Activated T-cell treated with anti-CD3 and anti-CD28 coated beads, Interleukin-2, amount 50 U/mL, for 72 hours (primary cell): ENCODE measurements at regions not wholly inside any gene's neighbourhood (a gene's known extent, or its start where the extent isn't known, plus 50 kb on each side); places are given as distances from the start of the nearest gene placed in this dataset.

Source experiments
- ATAC-seq, 2 donors: fragments of 150-1000 bp; cut with Tn5 transposase; replicated peaks in 1 of 2; 2 replicates each; pipeline ENCODE4 v1.10.0; 2021; ENCODE audit warnings: moderate library complexity in 2 of 2, mild to moderate bottlenecking in 1 of 2
- DNase-seq, 2 donors: peaks; one replicate each; pipeline ENCODE4 v3.0.0; 2021 to 2022; ENCODE audit warnings: mixed read lengths in 1 of 2
- H3K27ac Mint-ChIP-seq: one replicate; pipeline ENCODE4 v1.8.0; 2022; ENCODE audit warnings: mild to moderate bottlenecking, moderate library complexity, mixed read lengths
- H3K27me3 Mint-ChIP-seq: one replicate; pipeline ENCODE4 v1.8.0; 2022; ENCODE audit warnings: low read depth, mixed read lengths
- H3K36me3 Mint-ChIP-seq, 2 donors: one replicate each; pipeline ENCODE4 v1.8.0; 2022; ENCODE audit warnings: mixed read lengths in 2 of 2, mild to moderate bottlenecking in 1 of 2; ENCODE audit not compliant: insufficient read depth in 2 of 2
- H3K4me1 Mint-ChIP-seq: one replicate; pipeline ENCODE4 v1.8.0; 2022; ENCODE audit warnings: low read depth, mixed read lengths
- H3K4me3 Mint-ChIP-seq, 2 donors: one replicate each; pipeline ENCODE4 v1.8.0; 2022; ENCODE audit warnings: mild to moderate bottlenecking in 2 of 2, mixed read lengths in 2 of 2, moderate library complexity in 2 of 2
- H3K9me3 Mint-ChIP-seq, 2 donors: one replicate each; pipeline ENCODE4 v1.8.0; 2022; ENCODE audit warnings: mixed read lengths in 2 of 2

DNA sequence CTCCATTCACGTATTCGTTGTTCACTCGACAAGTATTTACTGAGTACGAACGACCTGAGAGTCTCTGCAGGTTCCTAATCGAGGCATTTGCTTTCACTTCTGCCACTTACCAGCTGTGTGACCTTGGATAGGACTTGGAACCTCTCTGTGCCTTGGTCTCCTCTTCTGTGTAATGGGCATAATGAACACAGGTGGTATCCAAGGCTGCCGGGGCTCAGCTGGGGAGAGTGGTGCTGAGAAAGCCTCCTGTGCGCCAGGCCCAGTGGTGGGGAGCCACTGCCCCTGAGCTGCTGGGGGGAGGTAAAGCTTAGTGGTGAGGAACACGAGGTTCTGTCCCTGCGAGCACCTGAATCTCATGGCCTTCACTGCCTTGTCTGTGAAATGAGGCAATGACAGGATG, 150.7 kb downstream of the IRF8 start:
- DNase-seq (no peak), ATAC-seq (no peak)
- Mint-ChIP-seq H3K9me3 (no peaks in the 10 kb centered on the region), H3K4me1 (peaks cover 11% of the 10 kb centered on the region), H3K27ac (no peak overlapping the region), H3K4me3 (no peak overlapping the region), H3K36me3 (no peaks in the 10 kb centered on the region), H3K27me3 (peaks cover 37% of the 10 kb centered on the region)

DNA sequence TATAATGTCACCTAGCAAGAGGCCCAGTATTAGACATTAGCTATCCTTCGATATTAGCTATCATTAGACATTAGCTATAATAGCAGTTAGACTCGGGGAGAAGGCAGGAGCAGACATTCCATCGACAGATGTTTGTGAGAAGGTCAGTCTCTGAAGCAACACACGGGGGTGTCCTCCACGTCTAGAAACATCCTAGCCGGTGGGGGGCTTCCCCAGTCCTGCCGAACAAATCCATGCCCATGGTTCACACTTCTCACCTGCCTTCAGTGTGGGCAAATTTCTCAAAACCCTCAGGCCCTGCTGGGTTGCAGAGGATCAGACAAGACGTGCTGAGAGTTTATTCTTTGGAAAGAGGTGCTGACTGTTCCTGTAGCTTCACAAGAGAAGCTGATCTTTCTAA, 151.1 kb downstream of the IRF8 start:
- H3K27ac Mint-ChIP-seq: no peak overlapping the region
- H3K27me3 Mint-ChIP-seq: peaks cover 37% of the 10 kb centered on the region
- H3K4me1 Mint-ChIP-seq: peaks cover 6% of the 10 kb centered on the region
- H3K36me3 Mint-ChIP-seq: no peaks in the 10 kb centered on the region
- ATAC-seq: no peak
- H3K4me3 Mint-ChIP-seq: no peak overlapping the region
- no peaks in the 10 kb centered on the region for H3K9me3 Mint-ChIP-seq
- DNase-seq: no peak

DNA sequence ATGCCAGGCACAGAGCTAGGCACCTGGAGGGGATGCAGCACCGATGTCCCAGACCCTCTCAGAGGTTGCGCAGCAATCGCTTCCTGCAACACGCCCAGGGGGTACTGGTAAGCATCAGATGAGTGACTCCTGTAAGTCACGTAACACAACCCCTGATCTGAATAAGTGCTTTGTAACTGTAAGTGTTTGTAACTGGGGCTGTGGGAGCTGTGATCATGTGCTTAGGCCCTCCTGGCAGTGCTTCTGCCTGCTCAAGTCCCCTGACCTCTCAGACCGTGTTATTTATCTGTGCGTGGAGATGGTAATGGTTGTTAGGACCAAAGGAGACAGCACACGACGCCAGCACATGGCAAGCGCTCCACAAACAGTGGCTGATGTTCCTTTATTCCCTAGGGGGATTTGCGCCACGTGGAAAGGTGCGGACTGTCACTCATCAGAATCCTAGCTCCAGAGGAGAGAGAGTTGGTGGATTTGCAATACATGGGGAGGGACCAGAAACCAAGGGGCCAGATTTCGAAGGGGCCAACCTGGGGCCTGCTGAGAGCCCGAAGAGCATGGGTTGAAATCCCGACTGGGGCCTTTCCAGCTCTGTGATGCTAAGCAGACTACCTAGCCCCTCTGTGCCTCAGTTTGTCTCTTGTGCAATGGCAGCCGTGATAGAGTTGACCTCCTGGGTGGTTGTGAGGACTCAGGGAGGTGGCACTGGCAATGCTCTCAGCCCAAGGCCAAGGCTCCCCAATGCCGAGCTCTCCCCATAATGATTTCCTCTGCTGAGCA, 151.8 kb downstream of the IRF8 start:
- DNase-seq: no peak
- Mint-ChIP-seq H3K4me3 (no peak overlapping the region), H3K4me1 (no peaks in the 10 kb centered on the region), H3K27me3 (peaks cover 37% of the 10 kb centered on the region), H3K27ac (no peak overlapping the region), H3K36me3 (no peaks in the 10 kb centered on the region), H3K9me3 (no peaks in the 10 kb centered on the region)
- no peak for ATAC-seq

DNA sequence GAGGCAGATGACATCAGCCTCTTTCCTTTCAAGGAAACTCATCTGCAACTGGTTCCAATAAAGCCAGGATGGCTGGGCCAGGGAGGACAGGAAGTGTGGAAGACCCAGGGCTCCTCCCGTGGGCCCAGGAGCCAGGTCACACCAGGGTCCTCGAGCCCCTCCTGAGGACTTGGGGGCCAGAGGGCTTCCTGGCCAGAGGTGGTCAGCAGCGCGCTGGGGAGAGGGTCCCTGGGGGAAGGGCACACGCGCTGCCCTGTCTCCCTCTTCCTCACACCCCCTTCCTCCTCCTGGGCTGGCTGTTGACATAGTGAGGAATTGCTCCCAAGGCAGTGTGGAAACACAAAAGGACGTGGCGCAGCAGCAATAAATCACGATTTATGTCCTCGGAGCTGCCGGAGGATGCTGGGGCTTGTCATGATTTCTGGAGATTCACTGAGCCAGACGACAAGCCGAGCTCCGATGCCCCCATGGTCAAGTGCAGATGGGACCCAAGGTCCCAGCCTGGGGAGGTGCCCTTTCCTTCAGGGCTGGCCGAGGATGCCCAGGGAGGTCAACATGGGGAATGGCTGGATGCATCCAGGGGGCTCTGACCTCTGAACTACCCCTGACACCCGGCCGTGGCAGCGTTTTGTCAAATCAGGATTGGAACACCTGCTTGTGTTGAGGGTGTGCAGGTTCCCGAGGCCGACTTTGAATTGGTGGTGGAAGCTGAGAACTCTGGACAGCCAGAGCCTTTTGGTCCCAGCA, 152.6 kb downstream of the IRF8 start:
- Mint-ChIP-seq H3K9me3 (no peaks in the 10 kb centered on the region), H3K27ac (no peak overlapping the region), H3K4me1 (no peaks in the 10 kb centered on the region), H3K36me3 (no peaks in the 10 kb centered on the region), H3K4me3 (no peak overlapping the region), H3K27me3 (peaks cover 30% of the 10 kb centered on the region)
- ATAC-seq: no peak
- DNase-seq: no peak

DNA sequence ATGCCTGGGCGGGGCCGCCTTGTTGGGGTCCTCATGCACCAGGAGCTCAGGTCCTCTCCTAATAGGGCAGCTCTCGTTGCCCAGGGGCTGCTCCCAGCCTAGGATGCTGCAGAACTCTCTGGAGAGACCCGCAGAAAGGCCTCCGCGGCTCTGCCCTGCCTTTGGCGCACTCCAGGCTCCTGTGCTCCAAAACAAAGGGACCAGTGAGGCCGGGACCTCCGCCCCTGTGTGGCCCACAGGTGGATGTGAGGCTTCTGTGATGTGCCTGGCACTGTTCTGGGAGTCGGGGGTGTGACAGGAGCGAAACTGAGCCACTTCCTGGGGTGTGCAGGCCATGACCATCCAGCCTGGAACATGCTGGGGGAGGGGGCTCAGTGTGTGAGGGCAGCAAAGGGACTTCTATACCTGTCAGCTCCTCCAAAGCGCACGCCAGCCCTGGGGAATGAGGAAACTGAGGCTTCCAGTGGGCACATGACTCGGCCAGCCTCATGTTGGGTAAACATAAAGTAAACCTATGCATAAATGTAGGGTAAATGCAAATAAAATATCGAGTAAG, 153.2 kb downstream of the IRF8 start:
- peaks cover 23% of the 10 kb centered on the region for H3K27me3 Mint-ChIP-seq
- DNase-seq (no peak), ATAC-seq (no peak)
- H3K4me3 Mint-ChIP-seq: no peak overlapping the region
- H3K9me3 Mint-ChIP-seq: no peaks in the 10 kb centered on the region
- H3K27ac Mint-ChIP-seq: no peak overlapping the region
- no peaks in the 10 kb centered on the region for H3K4me1 Mint-ChIP-seq
- no peaks in the 10 kb centered on the region for H3K36me3 Mint-ChIP-seq

DNA sequence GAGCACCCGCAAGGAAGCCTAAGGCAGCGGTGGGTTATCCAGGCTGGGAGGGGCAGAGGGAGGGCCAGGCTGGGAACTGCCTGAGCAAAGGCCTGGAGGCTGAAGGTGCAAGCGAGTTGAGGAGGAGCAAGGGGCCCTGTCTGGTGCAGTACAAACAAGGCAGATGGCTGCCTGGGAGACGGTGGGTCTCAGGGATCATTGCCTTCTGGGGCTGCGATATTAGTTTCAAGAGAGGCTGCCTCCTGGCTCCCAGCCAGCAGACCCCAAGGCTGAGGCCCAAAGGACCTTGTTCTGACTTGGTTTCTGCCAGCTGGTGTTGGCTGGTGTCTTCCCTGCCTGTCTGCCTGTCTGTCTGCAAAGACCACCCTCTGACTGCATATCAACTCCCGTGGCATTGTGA, 154.0 kb downstream of the IRF8 start:
- no peak overlapping the region for H3K27ac Mint-ChIP-seq
- H3K4me3 Mint-ChIP-seq: no peak overlapping the region
- no peaks in the 10 kb centered on the region for H3K4me1 Mint-ChIP-seq
- H3K36me3 Mint-ChIP-seq: no peaks in the 10 kb centered on the region
- no peaks in the 10 kb centered on the region for H3K9me3 Mint-ChIP-seq
- ATAC-seq (no peak), DNase-seq (no peak)
- H3K27me3 Mint-ChIP-seq: peaks cover 18% of the 10 kb centered on the region

DNA sequence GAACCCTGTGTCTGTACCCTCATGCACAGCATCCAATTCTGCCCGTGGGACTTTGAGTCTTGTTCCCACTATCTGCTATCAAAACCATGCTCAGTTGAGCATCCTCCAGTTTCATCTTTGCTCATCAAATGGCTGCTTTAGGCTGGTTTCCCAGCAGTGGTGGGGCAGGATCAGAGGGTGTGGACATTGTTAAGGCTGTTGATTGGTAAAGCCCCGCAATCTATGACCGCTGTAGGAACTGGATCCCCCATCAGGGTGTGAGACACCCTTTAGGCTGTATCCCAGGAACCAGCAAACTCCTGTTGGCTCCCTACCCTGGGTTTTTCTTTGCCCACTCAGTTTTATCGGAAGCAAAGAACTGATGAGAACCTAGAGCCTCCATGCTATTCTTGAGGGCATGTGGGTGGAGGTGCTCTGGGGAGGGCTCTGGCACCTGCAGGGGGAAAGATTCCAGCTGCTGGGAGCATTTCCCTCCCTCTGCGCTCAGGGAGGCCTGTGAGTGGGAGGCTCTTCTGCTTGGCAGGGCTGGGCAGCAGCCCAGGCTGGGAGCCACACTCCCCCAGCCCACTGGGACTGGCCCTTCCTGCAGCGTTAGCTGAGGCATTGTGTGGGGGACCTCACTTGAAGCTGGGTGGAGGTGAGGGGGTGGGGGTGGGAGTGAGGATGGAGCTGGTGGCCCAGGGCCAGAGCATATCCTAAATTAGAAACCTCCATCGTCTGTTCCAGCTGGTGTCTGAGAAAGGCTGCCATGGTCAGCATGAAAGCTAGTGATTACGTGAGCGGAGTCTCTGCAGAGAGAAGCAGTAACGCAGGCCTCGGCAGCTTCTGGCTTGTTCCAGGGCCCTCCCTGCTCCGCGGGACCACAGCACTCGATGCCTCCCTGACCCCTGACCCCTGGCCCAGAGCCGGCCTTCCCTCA, 160.6 kb downstream of the IRF8 start:
- Mint-ChIP-seq H3K27ac (no peak overlapping the region), H3K36me3 (no peaks in the 10 kb centered on the region), H3K4me3 (no peak overlapping the region), H3K9me3 (no peaks in the 10 kb centered on the region), H3K4me1 (no peaks in the 10 kb centered on the region), H3K27me3 (peaks cover 17% of the 10 kb centered on the region)
- DNase-seq (no peak), ATAC-seq (no peak)

DNA sequence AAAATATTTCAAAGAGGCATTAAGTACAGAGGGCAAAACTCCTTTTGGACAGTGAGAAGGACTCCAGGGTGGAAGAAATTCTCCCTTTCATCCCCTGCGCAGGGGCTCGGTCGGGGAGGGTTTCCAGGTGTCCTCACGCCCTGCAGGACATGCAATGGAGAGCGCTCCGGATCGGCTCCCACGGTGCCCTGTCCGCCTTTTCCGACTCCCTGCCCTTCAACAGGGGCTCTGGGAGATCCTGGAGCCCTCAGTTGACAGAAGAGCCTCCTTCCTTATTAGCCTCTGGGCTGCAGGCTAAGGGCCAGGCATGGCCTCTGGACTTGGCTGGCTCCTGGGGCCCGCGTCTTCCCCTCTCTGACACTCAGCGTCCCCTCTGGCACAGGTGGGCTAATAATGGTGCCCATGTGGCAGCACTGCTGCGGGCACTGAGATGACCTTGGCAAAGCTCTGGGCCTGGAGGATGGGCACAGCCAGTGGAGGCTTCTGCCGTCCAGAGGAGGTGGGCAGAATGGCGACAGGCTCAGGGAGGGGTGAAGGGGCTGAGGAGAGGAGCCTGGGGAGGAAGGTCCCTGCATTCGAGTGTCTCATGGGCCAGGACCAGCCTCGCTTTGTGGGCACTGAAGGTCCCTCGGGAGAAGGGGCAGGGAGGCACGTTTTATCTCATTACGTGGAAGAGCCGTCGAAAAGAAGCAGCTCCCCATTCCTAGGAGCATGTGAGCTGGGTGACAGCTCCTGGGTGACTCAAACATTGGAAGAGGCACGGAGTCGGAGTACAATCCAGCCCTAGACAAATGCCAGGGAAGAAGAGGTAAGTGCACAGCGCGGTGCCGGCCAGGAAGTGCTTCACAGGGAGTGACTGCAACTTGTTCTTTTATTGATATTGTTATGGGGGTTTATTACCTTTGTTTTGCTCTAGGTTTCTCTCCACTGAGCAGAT, 161.7 kb downstream of the IRF8 start:
- ATAC-seq (no peak), DNase-seq (no peak)
- H3K27me3 Mint-ChIP-seq: peaks cover 17% of the 10 kb centered on the region
- no peaks in the 10 kb centered on the region for H3K36me3 Mint-ChIP-seq
- H3K27ac Mint-ChIP-seq: no peak overlapping the region
- no peaks in the 10 kb centered on the region for H3K4me1 Mint-ChIP-seq
- H3K4me3 Mint-ChIP-seq: no peak overlapping the region
- H3K9me3 Mint-ChIP-seq: no peaks in the 10 kb centered on the region

DNA sequence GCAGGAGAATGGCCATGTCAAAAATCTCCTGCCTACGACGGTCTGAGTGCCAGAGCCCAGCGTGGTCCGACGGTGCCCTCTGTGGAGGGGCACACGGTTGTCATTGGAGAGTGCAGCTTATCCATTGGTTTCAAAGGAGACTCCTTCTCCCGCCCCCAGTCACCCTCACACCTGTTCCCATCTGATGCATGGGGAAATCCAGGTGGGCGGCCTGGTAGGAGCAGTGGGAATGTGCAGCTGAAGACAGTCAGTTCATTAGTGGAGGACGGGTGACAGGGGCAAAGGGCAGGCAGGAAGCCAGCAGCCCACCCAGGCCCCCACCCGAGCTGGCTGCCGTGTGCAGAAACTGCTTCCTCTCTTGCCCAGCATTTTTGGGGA, 162.3 kb downstream of the IRF8 start:
- H3K9me3 Mint-ChIP-seq: no peaks in the 10 kb centered on the region
- H3K27me3 Mint-ChIP-seq: peaks cover 17% of the 10 kb centered on the region
- DNase-seq (no peak), ATAC-seq (no peak)
- H3K4me1 Mint-ChIP-seq: no peaks in the 10 kb centered on the region
- no peak overlapping the region for H3K4me3 Mint-ChIP-seq
- H3K36me3 Mint-ChIP-seq: no peaks in the 10 kb centered on the region
- no peak overlapping the region for H3K27ac Mint-ChIP-seq

DNA sequence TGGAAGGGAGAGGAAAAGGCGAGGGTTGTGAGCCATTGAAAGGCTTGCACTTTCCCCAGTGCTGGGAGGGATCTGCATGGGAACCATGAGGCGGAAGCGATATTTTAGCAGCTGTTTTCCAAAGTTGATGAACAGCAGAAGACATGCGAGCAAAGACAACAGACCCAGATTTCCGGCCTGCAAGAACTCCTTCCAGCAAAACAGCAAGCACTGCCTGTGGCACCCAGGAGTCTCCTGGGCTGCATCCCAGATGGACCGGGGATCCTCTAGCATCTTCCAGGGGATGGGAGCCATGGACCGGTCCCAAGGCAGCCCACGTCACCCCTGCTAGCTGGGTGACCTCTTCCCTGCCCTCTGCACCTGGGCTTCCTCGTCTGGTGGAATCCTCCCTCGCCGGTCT, 162.8 kb downstream of the IRF8 start:
- ATAC-seq (no peak), DNase-seq (no peak)
- Mint-ChIP-seq H3K27me3 (peaks cover 17% of the 10 kb centered on the region), H3K4me3 (no peak overlapping the region), H3K27ac (no peak overlapping the region), H3K36me3 (no peaks in the 10 kb centered on the region), H3K9me3 (no peaks in the 10 kb centered on the region), H3K4me1 (no peaks in the 10 kb centered on the region)

DNA sequence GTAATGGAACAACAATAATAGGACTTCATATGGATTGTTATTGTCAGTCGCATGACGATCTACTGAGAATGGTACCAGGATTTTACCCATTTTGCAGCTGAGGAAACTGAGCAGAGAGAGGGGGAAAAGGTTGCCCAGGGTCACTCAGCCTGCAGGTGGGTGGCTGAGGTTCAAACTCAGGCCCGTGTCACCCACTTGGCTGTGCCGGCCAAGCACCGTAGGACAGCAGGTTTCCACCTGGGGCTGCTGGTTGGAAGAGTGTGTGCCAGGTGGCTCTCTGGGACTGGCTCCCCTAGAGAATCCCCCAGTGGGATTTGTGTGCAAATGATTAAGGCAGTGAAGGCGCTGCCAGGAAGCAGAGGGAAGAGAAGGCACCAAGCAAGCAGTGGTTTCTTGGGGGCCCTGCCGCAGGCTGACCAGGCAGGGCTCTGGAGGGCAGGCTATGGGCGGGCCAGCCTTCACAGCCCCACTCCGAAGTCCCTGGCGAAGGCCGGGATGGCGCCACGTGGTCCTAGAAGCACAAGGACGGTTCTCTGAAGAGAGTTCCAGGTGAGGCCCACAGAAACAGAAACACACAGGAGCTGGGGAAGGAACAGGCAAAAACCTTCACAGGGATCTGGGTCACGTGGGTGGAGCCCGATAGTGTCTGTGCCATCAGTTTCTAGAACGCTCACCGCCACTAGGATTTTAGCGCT, 163.5 kb downstream of the IRF8 start:
- Mint-ChIP-seq H3K9me3 (no peaks in the 10 kb centered on the region), H3K4me1 (no peaks in the 10 kb centered on the region), H3K27me3 (peaks cover 17% of the 10 kb centered on the region), H3K27ac (no peak overlapping the region), H3K36me3 (no peaks in the 10 kb centered on the region), H3K4me3 (no peak overlapping the region)
- DNase-seq (no peak), ATAC-seq (no peak)
